Kidney (tissue), 13 donors: ENCODE measurements at regions not wholly inside any gene's neighbourhood (a gene's known extent, or its start where the extent isn't known, plus 50 kb on each side); places are given as distances from the start of the nearest gene placed in this dataset.

ENCODE experiments used
- DNase-seq, 5 donors: peaks; one replicate each; pipeline ENCODE4 v3.0.0-alpha.2; 2013 to 2020
- FAIRE-seq: peaks from 2 replicates; lab custom pipeline; 2012; peaks lifted over from hg19 to GRCh38; lab: Jason Lieb, UNC
- H3K27ac ChIP-seq, 2 donors: one replicate each; pipeline ENCODE4 v1.7.0; 2013; ENCODE audit warnings: low read depth in 2 of 2, low read length in 2 of 2, inconsistent platforms in 1 of 2
- H3K27me3 ChIP-seq: one replicate; pipeline ENCODE4 v1.7.1; 2013; ENCODE audit warnings: low read length, inconsistent platforms; ENCODE audit not compliant: control insufficient read depth, insufficient read depth
- H3K36me3 ChIP-seq, 3 donors: one replicate each; pipeline versions ENCODE4 v1.7.0 to v1.7.1; 2013; ENCODE audit warnings: low read length in 3 of 3, control low read depth in 1 of 3, inconsistent platforms in 1 of 3; ENCODE audit not compliant: insufficient read depth in 3 of 3, control insufficient read depth in 2 of 3
- H3K4me1 ChIP-seq, 3 donors: one replicate each; pipeline versions ENCODE4 v1.7.0 to v1.7.1; 2013; ENCODE audit warnings: low read length in 3 of 3, inconsistent platforms in 1 of 3, low read depth in 1 of 3; ENCODE audit not compliant: control insufficient read depth in 2 of 3, insufficient read depth in 2 of 3
- H3K4me3 ChIP-seq, 3 donors: one replicate each; pipeline versions ENCODE4 v1.7.0 to v1.8.1; 2013; ENCODE audit warnings: low read length in 3 of 3, control low read depth in 1 of 3, inconsistent platforms in 1 of 3
- H3K9ac ChIP-seq, 3 donors: one replicate each; pipeline versions ENCODE4 v1.7.0 to v1.7.1; 2013; ENCODE audit warnings: low read length in 3 of 3, control low read depth in 1 of 3, inconsistent platforms in 1 of 3
- H3K9me3 ChIP-seq, 3 donors: one replicate each; pipeline versions ENCODE4 v1.7.0 to v1.7.1; 2013; ENCODE audit warnings: low read length in 3 of 3, control low read depth in 1 of 3, inconsistent platforms in 1 of 3; ENCODE audit not compliant: control insufficient read depth in 2 of 3, insufficient read depth in 1 of 3
- CTCF ChIP-seq: IDR thresholded peaks from 3 replicates; pipeline ENCODE4 v1.5.1; 2012; ENCODE audit warnings: mild to moderate bottlenecking, moderate library complexity, borderline replicate concordance; ENCODE audit not compliant: insufficient read depth; ENCODE audit errors: extremely low read depth
- intact Hi-C: fragments of 100-400 bp; cut with DNase I; formaldehyde crosslinking; loops from one replicate; pipeline ENCODE4 v1.11.1; 2022
- donor health status: control.
- donor health status: control.
- donor health status: control.
- donor health status: control.
- donor health status: control.
- donor health status: DM: yes; HTN: yes; CAD: no.
- donor health status: Normal renal cell carcinoma (clear cell type).

GRCh38 chr7:123319911-123320310 is 120.1 kb upstream of the SLC13A1 start:
- no peak overlapping the region for H3K4me3 ChIP-seq
- intact Hi-C loops, result no loop called here
- no peaks in the 10 kb centered on the region for H3K4me1 ChIP-seq
- FAIRE-seq (no peak), DNase-seq (no peak)
- TF ChIP-seq CTCF, result no peak
- no peaks in the 10 kb centered on the region for H3K27me3 ChIP-seq
- H3K36me3 ChIP-seq, result no peaks in the 10 kb centered on the region
- H3K9me3 ChIP-seq, result no peaks in the 10 kb centered on the region
- H3K27ac ChIP-seq, result no peak overlapping the region
- H3K9ac ChIP-seq, result no peak overlapping the region

- intact Hi-C loops, result no loop called here
- no peaks in the 10 kb centered on the region for H3K36me3 ChIP-seq
- TF ChIP-seq CTCF, result no peak
- H3K4me1 ChIP-seq, result no peaks in the 10 kb centered on the region
- H3K4me3 ChIP-seq, result no peak overlapping the region
- no peaks in the 10 kb centered on the region for H3K9me3 ChIP-seq
- no peak overlapping the region for H3K9ac ChIP-seq
- no peaks in the 10 kb centered on the region for H3K27me3 ChIP-seq
- FAIRE-seq, result no peak
- no peak overlapping the region for H3K27ac ChIP-seq
- no peak for DNase-seq
These were observed 115.1 kb upstream of the SLC13A1 start for GRCh38 chr7:123314886-123315285.

DNA sequence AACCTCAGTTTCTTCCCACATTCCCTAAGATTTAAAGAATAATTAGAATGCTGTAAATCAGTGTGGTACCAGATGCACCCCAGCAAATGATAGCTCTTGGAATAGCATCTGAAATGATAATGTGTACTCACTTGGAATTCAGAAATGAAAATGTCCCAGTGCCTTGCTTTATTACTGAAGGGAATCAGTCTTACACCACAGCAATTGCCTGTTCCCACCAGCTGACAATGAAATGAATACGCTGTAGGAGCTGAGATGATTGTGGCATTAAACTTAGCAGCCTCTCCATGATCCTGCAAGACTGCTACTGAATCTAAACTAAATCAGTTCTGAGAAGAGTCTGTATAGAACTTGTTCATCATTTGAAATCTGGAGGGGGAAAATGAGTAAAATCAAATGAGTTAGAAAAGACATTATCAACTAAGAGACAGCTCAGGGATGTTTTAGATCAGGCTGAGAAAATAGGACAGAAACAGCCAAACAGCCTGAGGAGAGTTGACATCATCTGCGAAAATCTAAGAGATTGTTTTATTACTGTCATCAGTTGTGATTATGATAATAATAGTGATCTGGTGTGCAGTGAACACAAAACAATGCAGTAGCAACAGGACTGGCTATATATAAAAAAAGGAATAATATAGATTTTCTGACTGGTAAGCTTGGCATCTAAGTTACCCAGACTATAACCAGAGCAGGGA is 108.6 kb upstream of the SLC13A1 start:
- Histone ChIP-seq H3K36me3 (no peaks in the 10 kb centered on the region), H3K27me3 (no peaks in the 10 kb centered on the region)
- FAIRE-seq, result no peak

More for the DNA sequence above, 108.6 kb upstream of the SLC13A1 start:
- no peak overlapping the region for H3K27ac ChIP-seq
- TF ChIP-seq CTCF, result no peak
- no peak overlapping the region for H3K4me3 ChIP-seq
- no peak for DNase-seq
- no peak overlapping the region for H3K9ac ChIP-seq
- H3K9me3 ChIP-seq, result no peaks in the 10 kb centered on the region
- intact Hi-C loops, result no loop called here
- H3K4me1 ChIP-seq, result no peaks in the 10 kb centered on the region
